HG02981 (cell line): ENCODE measurements at regions not wholly inside any gene's neighbourhood (a gene's known extent, or its start where the extent isn't known, plus 50 kb on each side); places are given as distances from the start of the nearest gene placed in this dataset.
"Not testable (repeated sequence)": the region's sequence is repeated elsewhere in the genome, so short reads cannot be mapped to it uniquely, and the experiment has no call there.

ENCODE experiments used
- ATAC-seq: cut with Tn5 transposase; IDR thresholded peaks from one replicate; pipeline ENCODE4 v1.9.1; 2021; ENCODE audit warnings: mild to moderate bottlenecking, moderate library complexity; ENCODE audit not compliant: unreplicated experiment

DNA sequence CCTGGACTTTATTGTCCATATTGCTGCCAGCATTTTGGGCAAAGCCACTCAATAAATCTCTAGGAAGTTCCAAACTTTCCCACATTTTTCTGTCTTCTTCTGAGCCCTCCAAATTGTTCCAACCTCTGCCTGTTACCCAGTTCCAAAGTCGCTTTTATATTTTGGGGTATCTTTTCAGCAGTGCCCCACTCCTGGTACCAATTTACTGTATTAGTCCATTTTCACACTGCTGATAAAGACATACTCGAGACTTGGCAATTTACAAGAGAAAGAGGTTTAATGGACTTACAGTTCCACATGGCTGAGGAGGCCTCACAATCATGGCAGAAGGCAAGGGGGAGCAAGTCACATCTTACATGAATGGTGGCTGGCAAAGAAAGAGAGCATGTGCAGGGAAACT, 53.4 kb downstream of the AHSP start:
- not testable (repeated sequence) for ATAC-seq

DNA sequence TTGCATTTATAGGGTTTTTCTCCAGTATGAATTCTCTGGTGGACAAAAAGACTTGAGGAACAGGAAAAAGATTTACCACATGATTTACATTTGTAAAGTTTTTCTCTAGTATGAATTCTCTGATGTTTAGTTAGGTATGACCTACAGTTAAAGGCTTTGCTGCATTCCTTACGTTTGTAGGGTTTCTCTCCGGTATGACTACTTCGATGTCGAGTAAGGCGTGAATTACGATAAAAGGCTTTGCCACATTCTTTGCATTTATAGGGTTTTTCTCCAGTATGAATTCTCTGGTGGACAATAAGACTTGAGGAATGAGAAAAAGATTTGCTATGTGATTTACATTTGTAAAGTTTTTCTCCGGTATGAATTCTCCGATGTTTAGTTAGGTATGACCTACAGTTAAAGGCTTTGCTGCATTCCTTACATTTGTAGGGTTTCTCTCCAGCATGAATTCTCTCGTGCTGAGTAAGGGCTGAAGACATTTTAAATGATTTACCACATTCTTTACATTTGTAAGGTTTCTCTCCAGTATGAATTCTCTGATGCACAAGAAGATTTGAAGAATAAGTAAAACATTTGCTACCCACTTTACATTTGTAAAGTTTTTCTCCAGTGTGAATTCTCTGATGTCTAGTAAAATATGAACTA, 74.2 kb downstream of the AHSP start:
- not testable (repeated sequence) for ATAC-seq

DNA sequence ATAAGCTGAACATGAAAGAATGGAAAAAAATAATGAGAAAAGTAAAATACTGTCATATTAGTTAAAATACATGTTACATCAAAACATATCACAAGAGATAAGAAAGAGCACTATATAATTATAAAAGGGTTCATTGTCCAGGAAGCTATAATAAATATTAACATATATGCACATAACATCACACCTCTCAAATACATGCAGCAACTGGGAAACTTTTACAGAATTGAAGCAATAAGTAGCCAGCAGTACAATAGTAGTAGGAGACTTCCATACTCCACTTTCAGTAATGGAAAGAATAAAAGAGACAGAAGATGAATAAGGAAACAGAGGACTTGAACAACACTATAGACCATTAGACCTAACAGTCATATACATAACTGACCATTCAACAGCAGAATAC, 90.4 kb downstream of the AHSP start:
- ATAC-seq = no peak

DNA sequence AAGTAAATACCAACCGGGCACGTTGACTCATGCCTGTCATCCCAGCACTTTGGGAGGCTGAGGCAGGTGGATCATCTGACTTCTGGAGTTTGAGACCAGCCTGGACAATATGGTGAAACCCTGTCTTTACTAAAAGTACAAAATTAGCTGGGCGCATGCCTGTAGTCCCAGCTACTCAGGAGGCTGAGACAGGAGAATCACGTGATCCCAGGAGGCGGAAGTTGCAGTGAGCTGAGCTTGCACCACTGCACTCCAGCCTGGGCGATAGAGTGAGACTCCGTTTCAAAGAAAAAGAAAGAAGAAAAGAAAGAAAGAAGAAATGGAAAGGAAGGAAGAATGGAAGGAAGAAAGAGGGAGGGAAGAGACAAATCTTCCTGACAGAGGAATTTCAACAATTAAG, 108.7 kb downstream of the AHSP start:
- no peak for ATAC-seq

DNA sequence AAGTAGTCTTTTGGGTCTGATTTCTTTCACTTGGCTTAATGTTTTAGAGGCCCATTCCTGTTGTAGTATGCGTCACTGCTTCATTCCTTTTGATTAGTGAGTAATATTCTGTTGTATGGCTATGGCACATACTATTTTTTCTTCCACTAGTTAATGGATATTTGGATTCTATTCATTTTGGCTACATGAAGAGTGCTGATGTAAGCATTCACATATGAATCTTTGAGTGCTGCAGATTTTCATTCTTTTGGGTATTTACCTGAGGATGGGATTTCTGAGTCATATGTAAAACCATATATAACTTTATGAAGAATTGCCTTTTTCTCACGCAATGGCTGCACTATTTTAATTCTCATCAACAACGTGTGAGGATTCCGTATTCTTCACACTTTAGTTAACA, 113.6 kb downstream of the AHSP start:
- no peak for ATAC-seq

DNA sequence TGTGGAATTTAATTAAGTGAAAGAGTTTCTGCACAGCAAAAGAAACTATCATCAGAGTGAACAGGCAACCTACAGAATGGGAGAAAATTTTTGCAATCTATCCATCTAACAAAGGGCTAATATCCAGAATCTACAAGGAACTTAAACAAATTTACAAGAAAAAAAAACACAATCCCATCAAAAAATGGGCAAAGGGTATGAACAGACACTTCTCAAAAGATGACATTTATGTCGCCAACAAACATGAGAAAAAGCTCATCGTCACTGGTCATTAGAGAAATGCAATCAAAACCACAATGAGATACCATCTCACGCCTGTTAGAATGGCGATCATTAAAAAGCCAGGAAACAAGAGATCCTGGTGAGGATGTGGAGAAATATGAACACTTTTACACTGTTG, 128.0 kb downstream of the AHSP start:
- ATAC-seq = not testable (repeated sequence)

DNA sequence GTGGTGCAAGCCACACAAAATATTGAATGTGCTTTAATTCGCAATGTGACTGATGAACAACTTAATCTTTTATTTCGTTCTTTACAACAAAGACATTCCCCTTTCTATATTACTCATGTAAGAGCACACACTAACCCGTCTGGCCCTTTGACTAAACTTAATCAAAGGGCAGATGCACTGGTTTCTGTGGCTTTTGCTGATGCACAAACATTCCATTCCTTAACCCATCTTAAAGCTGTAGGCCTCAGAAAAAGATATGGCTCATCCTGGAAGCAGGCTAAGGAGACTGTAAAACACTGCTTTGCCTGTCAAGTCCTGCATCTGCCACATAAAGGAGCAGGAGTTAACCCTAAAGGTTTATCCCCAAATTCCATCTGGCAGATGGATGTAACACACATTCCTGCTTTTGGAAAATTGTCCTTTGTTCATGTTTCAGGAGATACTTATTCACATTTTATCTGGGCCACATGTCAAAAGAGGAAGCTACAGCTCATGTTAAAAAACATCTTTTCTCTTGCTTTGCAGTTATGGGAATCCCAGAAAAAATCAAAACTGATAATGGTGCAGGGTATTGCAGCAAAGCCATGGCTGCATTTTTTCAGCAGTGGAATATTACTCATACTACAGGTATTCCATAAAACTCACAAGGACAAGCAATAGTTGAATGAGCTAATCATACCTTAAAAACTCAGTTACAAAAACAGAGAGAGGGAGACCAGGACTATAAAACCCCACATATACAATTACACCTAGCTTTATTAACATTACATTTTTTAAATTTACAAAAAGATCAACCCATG, 137.2 kb downstream of the AHSP start:
- ATAC-seq = no peak

DNA sequence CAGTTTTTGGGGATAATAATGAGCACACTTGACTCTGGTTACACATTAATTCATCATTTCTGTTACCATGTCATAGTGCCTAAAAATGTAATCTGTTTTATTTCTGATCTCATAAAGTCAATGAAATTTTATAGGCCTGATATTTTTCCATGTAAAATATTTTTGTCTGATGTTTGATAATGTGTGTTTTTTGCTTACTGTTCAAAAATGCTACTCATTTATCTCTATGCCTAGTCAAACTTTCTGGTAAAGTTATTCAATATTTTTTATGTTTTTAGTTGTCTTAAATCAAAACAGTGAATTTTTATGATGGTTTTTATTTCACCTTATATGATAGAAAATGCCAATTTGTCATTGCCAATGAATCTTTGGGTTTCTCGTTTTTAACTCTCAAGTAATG, 147.0 kb downstream of the AHSP start:
- no peak for ATAC-seq

DNA sequence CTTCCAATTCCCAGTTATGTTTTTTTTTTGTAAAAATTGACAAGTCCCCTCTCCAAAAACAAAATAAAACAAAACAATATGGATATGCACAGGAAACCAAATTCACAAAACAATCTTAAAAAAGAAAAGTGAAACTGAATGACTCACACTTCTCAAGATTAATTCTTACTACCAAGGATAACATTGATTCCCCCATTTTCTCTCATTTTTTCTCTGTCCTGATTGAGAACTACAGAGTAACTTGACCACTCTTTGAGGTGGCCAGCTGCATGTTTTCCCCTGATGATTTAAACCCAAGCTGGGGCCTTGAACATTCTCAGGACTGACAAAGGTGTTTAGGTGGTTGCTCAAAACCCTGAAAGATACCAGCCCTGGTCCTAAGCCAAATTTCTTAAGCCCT, 149.0 kb downstream of the AHSP start:
- ATAC-seq = no peak

DNA sequence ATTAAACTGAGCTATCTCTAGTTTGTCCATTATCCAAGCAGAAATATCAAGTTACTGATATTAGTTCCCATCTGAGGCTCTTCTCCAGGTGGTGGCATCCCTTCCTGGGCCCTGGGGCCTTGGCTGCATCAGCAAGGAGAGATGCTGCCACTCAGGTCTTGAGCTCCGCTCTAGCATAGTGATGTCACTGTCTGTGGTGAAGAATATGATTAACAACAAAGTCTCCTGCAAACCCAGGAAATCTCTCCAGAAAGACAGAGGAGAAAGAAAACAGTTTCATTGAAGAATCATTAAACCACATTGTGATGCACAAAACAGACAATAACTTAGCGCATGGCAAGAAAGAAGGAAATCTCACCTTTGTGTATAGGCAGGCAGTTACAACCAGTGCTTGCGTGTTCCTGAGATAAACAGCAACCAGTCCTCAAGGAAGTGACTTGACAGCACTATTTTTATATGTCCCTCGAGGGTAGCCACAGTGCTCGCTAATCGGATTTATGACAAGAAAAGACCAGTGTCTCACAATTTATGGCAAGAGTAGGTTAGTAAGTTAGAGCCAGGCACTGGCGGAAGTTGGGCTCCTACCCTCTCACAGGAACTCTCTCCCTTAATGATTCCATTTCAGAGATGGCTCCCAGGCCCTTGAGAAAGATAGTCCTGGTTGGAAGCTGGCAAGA, 151.1 kb downstream of the AHSP start:
- no peak for ATAC-seq

DNA sequence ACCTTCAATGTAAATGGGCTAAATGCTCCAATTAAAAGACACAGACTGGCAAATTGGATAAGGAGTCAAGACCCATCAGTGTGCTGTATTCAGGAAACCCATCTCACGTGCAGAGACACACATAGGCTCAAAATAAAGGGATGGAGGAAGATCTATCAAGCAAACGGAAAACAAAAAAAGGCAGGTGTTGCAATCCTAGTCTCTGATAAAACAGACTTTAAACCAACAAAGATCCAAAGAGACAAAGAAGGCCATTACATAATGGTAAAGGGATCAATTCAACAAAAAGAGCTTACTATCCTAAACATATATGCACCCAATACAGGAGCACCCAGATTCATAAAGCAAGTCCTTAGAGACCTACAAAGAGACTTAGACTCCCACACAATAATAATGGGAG, 161.6 kb downstream of the AHSP start:
- not testable (repeated sequence) for ATAC-seq

DNA sequence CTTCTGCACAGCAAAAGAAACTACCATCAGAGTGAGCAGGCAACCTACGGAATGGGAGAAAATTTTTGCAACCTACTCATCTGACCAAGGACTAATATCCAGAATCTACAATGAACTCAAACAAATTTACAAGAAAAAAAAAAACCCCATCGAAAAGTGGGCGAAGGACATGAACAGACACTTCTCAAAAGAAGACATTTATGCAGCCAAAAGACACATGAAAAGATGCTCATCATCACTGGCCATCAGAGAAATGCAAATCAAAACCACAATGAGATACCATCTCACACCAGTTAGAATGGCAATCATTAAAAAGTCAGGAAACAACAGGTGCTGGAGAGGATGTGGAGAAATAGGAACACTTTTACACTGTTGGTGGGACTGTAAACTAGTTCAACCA, 164.6 kb downstream of the AHSP start:
- not testable (repeated sequence) for ATAC-seq

DNA sequence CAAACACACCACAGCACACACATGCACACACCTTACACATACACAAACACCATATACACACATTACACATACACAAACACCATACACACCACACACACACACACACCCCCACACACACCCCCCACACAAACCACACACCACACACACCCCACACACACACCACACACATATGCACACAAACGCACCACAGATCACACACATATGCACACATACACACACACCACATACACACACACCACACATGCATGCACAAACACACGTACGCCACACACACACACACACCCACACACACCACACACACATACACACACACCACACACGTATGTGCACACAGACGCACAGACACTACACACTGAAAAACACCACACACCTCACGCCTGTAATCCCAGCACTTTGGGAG, 166.0 kb downstream of the AHSP start:
- ATAC-seq = no peak

DNA sequence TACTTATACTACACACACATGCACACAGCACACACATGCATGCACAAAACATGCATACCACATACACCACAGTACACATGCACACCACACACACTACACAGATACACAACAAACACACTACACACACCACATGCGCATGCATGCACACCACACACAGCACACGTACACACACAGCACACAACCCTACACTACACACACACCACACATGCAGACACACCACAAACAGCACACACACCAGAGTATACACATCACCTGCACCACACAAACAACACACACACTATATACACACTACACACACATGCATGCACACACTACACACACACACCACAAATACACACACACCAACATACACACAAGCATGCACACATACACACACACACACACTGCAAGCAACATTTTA, 166.8 kb downstream of the AHSP start:
- no peak for ATAC-seq

DNA sequence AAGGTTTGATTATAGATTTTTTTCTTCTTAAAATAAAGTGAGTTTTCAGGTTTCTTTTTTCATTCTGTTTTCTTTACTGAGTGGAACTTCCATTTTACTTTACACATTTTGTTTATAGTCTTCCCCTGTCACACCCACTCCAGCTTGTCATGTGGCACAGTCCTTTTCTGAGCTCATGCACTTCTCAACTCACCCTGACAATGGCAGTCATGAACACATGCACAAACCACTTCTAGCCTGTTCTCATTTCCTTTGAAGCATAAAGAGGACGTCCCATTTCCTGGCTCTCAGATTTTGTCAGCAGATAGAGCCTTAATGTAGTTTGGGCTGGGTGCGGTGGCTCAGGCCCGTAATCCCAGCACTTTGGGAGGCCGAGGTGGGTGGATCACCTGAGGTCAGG, 168.0 kb downstream of the AHSP start:
- ATAC-seq = peak; percentile 37

DNA sequence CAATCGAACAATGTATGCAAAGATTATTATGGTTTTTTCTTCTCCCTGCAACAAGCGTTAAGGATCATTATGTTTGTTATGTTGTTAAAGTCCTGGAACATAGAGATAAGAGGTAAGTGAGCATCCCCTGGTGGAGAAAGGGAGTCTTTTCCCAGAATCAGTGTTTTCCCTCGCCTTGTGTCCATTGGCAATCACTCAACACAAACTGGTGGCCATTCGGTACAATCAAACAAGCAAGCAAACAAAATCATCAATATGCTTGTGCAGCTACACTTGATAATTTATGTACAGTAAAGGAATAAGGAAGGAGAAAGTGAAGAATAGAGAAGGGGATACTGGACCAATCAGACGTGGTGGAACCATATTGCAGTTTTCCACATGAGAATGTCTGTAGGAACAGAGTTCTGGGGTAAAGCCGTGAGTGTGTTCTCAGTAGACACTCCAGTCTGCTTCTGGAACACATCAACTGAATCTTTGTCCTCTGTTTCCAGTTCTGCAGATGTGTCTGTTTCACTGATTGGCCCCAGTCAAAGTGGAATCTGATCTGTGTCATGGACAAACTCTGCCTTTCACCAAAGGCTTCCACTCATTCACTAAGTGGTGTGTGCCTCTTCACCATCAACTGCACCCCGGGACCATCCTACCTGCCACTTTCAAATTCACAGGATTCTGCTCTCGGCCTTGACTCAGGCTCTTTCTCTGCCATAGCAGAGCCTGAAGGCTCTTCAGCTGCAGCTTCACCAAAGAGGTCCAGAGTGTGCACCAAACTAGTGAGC, 169.5 kb downstream of the AHSP start:
- ATAC-seq = no peak

DNA sequence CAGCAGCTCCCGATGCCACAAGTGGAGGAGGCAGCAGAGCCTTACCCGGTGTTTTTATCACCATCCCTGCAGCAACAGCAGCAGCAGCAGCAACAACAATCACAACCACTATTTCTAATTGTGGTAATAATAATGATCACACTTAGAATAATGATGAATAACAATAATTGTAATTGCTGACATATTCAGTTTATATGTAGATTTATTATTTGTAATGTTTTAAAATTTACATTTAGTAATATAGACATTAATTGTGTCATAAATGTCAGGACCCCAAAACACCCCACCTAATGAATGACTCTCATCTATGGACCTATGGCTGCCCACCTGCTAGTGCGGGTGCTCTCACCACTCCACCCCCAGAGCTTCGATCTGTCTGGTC, 170.0 kb downstream of the AHSP start:
- no peak for ATAC-seq

DNA sequence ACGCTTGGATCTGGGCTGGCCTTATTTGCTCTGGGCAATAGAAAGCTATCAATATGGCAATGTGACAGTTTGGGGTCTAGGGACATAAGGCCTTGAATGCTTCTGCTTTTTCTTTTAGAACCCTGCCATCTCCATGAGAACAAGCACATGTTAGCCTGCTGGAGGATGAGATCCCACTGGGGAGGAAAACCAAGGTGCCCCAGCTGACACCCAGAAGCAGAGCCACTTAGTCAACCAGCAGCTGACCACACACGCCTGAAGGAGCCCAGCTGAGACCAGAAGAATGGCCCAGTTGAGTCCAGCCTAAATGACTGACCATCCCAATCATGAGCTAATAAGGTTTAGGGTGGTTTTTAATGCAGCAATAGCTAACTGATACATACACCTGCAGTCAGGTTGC, 171.2 kb downstream of the AHSP start:
- ATAC-seq = no peak

DNA sequence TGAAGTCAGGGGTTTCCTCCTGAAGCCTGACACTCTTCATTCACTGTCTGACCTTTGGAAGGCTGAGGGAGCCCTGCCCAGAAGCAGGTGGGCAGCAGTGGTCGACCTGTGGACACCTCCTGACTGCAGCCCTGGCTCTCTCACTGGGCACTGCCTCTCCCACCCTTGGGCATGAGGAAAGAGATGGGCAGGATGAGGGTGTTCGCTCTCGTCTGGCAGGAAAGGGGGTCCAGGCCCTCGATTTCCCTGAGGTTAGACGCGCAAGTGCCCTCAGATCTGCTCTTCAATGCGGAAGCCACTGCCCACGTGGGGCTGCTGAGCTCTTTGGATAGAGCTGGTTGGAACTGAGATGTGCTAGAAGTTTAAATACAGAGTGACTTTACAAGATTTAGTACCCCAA, 171.9 kb downstream of the AHSP start:
- no peak for ATAC-seq

DNA sequence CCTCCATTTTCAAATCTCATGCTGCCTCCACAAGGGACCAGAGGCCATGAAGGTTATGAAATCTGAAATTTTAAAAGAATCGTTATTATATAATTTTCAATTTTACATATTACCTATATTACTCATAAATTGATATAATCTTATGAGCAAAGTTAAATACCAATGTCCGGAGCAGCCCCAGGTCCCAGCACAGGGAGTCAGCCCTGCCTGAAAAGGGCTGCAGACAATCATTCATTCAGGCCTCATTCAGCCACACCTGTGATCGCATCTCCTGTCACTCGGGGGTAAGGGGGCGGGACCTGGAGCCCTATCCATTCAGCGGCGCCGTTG, 172.5 kb downstream of the AHSP start:
- ATAC-seq = no peak

DNA sequence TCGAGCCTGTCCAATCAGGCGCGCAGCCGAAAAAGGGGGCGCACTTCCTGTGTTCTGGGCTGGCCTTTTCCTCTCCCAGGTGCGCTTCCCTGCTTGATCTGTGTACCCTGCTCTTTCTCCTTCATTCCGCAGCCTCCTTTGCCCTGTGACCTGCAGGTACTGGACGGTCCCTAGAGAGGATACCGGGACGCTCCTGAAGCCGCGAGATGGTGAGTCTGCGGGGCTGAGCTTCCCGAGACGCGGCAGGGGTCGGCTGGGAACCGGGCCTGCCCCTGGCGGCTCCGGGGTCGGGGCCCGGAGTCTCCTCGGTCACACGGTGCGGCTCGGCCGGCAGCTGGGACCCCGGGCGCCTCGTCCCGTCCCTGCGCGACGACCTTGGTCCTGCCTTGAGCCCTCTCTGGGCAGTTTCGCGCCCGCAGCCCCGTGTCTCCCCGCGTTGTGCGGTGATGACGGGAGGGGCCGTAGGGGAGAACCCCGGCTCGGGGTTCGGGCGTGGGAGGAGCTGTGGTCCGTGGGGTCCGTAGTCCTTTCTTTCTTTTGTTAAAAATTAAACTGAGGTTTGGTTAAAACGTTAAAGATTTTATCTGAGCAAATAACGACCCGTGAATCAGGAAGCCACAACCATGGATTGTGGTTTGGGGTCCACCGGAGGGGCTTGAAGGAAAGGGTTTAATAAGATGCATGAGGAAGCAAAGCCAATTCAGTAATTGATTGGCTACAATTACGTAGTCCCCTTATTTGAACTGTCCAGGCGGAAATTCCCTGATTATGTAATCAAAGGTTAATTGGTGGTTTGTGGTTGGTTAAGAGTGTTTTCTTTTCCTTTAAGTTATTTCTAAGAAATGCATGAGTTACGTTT, 172.8 kb upstream of the ZNF267 start:
- ATAC-seq = peak; percentile 87
